HG03045 (cell line): ENCODE measurements at regions not wholly inside any gene's neighbourhood (a gene's known extent, or its start where the extent isn't known, plus 50 kb on each side); places are given as distances from the start of the nearest gene placed in this dataset.

ENCODE experiments used
- ATAC-seq: cut with Tn5 transposase; IDR thresholded peaks from one replicate; pipeline ENCODE4 v1.9.1; 2021; ENCODE audit warnings: mild to moderate bottlenecking, moderate library complexity; ENCODE audit not compliant: unreplicated experiment

DNA sequence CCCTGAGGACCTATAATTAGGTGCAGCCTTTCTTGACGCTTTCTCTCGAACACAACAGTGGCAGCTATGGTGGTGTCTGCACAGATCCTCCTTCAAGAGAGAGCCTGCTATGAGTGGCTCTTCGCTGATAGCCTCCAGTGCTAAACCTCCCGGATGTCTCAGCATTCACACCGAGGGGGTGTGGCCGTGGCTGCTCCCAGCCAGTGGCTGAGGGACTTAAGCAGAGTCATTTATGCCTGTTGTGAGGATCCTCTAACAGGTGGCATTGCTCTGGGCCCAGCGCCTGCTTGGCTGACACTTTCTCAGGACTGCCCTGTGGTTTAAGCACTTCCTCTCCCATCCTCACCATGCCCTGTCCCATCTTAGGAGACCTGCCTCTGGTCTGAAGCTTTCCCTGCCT lies 592.0 kb upstream of the LRRTM1 start:
- no peak for ATAC-seq

DNA sequence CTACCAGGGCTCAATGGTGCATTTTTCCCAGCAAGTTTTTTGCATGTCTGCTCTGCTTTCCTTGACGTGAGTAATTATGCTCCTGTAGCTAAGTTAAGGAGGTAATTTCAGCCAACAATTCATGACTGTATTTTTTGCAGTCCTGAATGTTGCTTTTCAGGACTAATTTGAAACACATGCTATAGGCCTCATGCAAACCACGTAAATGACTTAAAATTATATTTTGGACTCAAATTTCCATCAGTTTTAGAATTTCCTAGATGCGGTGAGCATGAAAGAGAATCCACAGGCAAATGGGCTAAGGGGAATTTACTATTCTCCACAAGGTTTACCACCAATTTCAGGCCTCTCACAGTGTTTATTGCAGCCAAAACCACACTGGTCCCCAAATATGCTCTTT lies 589.9 kb upstream of the LRRTM1 start:
- no peak for ATAC-seq

DNA sequence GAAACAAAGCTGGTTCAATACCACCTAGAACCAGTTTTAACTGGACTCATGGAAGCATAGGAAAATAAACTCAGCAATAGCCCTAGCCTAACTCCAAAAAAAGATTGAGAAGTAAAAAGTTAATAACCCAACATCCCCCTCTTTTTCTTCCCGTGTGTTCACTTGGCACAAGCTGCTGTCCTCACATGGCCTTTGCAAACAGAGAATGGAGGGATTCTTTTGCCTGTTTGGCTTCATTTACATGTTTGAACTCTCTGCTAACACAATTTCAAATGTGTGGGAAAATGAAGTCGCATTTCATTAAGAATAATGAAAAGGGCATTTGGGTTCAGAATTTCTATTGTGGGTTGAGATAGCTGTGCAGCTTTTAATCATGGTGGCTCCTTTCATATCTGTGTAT lies 589.2 kb upstream of the LRRTM1 start:
- ATAC-seq = no peak

DNA sequence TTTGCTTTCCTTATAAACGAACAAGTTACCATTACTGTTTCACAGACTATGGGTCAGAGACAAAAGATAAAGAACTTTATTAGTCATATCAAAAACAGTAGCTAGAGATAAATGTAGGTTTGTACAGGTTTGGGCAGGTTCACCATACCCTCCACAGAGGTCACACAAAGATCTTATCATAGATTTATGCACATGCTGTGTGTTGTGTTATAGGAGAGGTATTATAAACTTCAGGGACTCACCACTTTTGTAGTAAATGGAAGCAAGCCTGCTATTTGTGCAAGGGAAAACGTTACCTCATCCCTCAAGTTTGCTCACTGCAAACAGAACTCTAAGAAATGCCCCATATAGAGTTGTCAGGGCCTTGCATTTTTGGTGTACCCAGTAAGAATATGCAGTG lies 584.5 kb upstream of the LRRTM1 start:
- ATAC-seq = no peak

DNA sequence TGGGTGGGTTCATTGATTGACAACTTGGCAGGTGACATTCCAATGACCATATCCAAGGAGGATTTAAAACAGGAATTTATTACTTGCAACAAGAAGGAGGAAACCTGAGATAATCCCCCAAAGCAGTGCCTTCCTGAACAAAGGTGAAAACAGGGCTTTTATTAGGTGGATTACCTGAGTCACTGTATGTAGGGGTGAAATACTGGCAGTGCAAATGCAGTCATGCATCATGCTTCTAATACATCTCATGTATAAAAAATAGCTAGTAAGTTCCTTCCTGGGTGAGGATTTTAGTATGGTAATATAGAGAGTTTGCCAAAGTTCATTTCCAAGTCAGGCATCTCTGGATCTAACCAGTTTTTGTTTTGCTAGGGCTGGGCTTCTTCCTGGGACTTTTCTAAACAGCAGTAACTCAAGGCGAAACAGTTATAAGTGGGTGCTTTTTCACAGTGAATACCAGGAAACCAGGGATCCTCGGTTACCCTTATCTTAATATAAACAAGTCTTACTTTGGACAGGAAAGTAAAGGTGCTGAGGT lies 583.4 kb upstream of the LRRTM1 start:
- no peak for ATAC-seq

DNA sequence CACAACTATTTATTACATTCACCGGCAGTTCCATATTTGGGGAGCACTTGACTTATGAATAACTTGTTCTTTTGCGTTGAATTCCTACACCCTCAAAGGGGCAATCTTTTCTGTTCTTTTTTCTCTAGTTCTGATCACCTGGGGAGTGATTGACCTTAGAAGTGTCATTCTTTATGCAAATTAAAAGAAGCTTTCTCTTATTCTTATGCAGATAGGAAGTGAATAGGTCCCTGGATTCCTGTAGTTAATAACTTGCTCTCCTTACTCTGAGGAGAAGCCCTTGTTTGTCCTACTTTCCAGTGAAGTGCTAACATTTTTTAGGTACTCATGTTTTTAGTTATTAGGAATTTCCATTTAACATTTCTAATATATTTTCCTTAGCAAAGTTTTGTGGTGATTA lies 569.8 kb upstream of the LRRTM1 start:
- ATAC-seq = no peak

DNA sequence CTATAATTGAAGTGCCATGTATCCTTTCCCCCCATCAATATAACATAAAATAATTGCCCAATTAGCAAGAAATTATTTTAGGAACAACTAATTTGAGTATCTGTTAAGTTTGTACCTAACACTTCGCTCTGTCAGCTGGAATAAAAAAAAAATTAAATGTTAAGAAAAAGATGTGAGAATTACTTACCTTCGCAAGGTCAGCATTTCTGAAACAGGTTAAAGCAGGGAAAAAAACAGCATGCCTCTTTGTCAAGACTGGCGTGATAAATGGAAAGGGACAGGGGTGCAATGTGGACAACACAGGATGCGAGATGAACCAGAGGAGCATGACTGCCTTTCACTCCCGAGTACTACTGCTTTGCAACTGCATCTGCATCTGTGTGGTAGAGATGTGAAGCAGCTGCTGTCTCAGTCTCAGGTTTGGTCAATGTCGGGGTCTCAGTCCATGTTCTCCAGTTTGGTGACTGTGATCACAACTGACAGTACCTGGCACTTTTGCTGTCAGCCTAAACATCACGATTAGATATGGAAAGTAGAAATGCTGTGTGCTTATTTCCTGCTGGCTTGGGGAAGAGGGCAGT lies 565.4 kb upstream of the LRRTM1 start:
- no peak for ATAC-seq

DNA sequence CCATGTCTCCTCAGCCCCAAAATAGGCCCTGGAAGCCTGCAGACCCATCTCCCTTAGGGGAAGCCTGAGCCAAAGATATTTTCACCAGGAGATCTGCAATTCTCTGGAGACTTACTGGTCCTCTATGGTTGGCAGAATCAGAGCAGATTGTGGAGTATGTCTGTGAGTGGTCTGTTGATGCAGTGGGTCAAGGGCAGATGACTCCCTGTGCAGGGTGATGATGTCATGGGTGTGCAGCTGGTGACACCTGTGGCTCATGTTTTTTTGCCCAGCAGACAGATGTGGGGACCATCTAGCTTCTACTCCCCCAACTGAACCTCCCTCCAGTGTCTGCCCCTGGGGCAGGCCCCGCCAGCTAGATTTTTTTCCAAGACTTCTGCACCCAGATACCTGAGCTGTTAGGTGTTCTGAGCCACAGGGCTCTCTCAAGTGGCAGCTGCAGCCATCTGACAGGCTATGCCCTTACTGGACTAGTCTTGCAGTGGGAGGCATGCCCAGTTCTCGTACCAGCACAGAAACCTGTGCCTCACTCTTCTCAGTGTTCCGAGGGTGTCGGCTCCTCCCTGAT lies 558.7 kb upstream of the LRRTM1 start:
- no peak for ATAC-seq

DNA sequence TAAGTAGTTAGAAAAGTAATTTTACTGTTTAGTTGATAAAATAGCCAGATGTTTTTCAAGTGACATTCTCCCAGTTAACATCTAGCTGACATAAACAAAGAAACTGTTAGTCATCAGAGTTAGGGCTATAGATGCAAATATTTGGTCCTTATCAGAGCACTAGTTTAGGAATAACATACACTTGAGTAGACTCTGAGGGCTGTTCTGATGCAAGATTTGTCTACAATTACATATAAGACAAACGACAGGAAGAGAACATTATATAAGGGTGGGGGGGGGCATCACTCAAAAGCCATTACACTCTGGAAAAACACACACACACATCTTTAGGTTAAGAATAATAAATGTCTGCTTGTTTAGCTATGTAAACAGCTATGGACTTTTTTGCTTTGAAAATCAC lies 554.4 kb upstream of the LRRTM1 start:
- no peak for ATAC-seq

DNA sequence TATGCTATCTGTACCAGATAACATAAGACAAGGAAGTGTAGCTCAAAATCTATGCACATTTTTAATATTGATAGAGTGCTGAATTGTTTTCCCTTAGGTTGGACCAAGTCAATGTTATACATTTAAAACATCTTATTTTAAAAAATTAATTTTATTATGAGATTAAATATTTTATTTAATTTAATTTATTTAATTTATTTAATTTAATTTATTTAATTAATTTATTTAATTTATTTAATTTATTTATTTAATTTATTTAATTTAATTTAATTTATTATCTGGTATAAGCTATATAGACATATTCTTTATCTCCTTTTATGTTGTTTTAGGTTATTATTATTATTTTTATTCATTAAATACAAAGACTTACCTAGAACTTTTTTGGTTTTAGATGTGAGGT lies 551.7 kb upstream of the LRRTM1 start:
- no peak for ATAC-seq

DNA sequence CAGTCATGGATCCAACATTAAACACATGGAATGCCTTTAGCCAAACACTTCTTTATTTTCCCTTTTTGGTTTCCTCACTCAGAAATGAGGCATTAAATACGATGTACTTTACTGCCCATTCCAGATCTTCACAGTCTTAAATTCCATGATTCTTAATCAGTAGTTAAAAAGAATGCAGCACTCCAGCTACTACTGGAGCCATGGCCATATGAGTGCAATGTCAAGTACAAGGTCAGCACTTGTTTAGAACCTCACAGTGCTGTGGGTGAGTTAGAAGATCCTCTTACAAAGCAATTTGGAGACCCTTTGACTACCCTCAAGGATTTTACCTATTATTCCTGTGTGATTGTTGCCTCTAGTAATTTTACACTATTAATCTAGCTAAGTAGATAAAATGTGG lies 550.3 kb upstream of the LRRTM1 start:
- no peak for ATAC-seq

DNA sequence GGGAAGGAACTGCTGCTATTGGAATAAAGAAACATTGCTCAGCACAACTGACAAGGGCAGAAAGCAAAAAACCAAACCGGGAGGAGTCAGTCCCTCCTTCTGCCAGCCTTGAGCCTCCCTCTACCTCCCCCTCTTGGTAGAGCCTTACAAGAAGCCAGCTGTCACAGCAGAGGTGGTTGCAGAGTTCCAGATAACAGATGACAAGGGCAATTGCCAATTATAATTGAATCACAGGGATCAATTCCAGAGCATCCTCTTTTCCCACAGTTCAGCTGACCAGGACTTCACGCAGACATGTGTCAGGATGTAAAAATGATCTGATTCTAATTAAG lies 548.2 kb upstream of the LRRTM1 start:
- ATAC-seq = no peak

DNA sequence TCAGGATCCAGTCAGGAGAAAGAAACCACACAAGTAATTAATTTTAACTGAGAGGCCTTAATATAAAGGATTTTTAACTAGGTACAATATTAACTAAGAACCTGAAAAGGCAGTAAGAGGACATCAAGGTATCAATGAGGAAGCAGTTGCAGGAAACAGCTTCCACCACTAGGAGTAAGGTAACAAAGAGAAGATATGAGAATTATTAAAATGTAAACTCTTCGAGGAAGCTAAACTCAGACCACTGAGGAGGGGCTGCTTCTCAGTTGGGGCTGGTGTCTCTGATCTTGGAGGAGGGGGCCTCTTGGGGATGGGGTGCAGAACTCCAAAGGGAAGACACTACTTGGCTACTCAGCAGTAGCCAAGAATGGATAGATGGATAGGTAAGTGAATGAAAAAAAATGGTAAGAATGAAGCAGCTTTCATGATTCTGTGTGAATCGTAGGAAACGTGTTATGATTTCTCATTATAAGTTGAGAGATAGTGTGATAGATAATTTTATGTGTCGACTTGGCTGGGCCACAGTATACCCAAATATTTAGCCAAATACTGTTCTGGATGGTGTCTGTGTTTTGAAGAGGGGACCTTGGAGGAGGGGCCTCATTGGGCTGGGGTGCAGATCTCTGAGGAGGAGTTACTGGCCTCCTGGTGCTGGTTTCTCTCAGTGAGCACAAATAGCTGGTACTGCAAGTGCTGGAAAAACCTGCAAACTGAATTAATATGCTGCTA lies 547.7 kb upstream of the LRRTM1 start:
- no peak for ATAC-seq

DNA sequence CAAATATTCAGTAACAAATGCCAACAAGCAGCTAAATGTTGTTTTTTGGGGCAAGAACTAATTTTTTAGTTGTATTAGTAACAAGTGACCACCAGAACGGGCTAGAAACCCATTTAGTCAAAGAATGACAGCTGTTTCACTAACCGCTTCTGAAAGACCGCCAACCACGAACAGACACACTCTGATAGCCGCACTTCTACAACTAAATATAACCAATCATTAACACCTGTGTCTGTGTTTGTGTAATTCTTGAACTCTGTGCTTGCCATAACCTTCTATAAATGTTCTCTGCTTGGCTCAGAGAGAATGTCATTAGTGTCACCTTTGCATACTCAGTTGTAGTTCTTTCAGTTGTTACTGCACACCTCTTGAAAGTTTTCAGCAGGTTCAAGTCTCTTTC lies 526.3 kb upstream of the LRRTM1 start:
- ATAC-seq = no peak

DNA sequence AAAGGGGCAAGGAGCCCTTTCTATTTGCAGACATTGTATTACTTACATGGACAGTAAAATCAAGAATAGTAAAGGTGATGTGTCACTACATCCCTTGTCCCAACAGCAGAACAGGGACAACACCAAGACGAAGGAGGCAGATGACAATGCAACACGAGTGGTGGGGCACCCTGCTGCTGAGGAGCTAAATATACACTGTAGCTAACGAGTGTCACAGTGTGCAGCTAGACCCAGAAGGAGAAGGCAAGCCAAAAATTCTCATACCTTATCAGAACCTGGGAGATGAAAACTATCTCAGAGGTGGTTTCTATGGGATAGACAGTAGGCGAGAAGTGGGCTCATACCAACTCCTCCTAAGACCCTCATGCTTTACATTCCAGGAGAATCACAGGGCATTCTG lies 518.4 kb upstream of the LRRTM1 start:
- ATAC-seq = no peak

DNA sequence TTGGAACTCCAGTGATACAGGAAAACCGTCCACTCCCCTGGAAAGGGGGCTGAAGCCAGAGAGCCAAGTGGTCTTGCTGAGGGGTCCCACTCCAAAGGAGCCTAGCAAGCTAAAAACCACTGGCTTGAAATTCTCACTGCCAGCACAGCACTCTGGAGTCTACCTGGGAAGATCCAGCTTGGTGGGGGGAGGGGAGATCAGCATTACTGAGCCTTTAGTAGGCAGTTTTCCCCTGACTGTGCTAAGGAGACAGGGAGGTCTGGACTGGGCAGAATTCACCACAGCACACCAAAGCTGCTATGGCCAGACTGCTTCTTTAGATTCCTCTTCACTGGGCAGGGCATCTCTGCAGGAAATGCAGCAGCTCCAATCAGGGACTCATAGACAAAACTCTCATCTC lies 510.7 kb upstream of the LRRTM1 start:
- no peak for ATAC-seq

DNA sequence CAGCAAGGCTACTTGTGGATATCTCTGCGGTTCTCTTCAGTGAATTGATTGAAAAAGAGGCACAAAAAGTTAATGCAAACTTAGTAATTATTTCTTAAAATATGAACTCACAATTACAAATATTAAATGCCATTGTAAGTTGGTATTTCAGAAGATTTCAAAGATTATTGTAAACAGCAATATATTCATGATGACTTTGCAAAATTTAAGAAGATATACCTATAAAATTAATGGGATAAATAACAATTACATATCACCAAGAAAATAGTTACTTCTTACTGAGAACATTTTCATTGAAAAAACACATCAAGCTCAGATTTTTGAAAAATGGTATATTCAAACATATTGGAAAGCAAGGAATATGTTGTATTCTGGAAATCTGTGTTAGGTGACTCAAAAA lies 482.0 kb upstream of the LRRTM1 start:
- ATAC-seq = no peak

DNA sequence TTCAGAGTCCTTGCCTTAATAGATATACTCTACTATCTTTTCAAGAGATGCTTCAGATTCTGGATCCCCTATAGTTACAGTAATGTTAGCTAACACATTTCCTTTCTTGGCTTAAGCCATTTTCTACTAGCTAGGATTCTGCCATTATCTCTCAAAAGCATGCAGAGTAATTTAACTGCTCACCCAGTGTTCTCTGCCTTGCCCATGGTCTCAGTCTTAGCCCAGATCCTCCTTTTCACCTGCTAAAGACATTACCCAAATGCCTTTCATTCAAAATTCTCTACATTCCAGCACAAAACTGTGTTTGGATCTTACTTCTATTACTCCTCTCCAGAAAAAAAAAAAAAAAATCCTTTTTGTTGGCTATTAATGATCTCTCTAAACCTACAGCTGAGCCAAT lies 474.2 kb upstream of the LRRTM1 start:
- ATAC-seq = no peak

DNA sequence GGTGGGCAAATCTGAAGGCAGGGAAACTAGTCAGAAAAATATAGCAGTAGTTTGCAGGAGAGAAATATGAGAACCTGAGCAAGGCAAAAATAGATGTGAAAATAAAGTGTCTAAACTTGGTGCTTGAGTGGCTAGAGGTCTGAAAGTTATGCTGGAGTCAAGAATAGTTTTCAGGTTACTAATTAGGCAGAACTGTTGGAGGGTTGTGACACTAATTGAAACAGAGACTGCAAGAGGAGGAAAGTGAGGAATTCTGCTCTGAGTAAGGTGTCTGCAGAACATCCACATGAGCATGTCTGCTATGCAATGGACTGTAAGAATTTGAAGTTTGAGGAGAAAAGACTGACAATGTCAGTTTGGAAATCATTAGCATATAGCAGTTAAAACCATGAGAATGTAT lies 444.0 kb upstream of the LRRTM1 start:
- ATAC-seq = no peak

DNA sequence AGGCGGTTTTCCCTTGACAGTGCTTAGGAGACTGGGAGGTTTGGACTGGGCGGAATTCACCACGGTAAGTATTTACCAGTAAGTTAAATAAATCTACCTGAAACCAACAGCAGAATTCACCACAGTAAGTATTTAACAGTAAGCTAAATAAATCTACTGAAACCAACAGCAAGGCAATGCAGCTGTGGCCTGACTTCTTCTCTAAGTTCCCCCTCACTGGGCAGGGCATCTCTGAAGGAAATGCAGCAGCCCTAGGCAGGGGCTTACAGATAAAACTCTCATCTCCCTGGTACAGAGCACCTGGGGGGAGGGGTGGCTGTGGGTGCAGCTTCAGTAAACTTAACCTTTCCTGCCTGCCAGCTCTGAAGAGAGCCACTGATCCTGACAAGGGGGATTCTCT lies 432.5 kb upstream of the LRRTM1 start:
- no peak for ATAC-seq

DNA sequence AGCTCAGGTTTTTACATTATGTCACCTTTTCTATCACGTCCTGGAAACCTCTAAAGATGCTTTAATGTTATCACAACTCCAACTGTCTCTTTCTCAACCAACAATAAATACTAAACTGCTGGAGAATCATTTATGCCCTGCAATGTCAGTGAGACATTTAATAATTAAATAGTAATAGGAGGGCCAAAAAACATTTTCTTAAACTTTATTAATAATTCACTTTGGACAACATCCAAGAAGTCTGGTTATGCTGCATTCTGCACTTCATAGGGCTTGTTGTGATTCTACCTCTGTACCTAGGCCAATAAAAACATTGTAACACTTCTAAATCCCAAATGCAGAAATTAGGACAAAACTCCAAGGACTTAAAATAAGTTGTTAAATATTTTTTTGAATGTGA lies 420.4 kb upstream of the LRRTM1 start:
- ATAC-seq = no peak

DNA sequence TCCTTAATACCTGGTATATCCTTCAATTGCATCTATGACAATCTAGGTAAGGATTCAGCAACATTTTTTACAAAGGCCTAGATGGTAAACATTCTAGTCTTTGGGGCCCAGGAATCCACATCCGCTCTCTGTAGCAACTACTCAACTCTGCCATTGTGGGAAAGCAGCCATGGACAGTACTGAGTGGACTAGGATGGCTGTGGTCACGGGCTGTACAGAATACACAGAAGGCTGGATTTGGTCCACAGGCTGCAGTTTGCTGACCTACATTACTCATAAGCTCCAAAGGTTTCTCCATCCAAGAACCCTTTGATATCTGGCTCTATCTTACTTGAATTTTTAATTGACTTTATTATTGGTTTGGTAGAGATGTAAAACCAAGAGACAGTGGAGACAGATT lies 418.3 kb upstream of the LRRTM1 start:
- ATAC-seq = no peak

DNA sequence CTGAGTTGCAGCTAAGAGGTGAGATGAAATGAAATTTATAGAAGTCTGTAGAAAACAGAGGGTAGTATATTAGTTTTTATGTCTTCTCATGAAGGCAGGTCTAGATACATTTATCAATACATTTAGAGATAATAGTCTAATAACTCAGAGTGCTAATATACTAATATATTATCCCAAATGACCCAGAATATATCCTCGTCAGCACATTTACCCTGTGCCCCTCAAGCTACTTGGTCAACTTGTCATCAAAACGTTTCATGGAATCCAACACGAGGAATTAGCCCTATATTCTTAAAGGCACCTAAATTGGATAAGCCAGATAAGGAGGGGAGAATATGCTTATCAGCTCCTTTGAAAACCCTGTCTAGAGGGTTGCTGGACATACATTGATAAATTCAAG lies 415.1 kb upstream of the LRRTM1 start:
- no peak for ATAC-seq
